HEK293 (cell line): ENCODE measurements at regions not wholly inside any gene's neighbourhood (a gene's known extent, or its start where the extent isn't known, plus 50 kb on each side); places are given as distances from the start of the nearest gene placed in this dataset.

Source experiments
- CTCF ChIA-PET: fragments of 350-600 bp; formaldehyde crosslinking; extraction: SDS; loops from one replicate; lab custom pipeline; 2021; ENCODE audit warnings: antibody characterized with exemption; lab: Yijun Ruan, JAX
- POLR2A ChIA-PET: fragments of 300-600 bp; formaldehyde crosslinking; extraction: SDS; loops from one replicate; lab custom pipeline; 2020; ENCODE audit warnings: antibody characterized with exemption, inconsistent platforms; lab: Yijun Ruan, JAX
- H3K27ac ChIP-seq: fragments of 200-500 bp; sonication (Bioruptor generic); 2 replicates; pipeline ENCODE4 v1.5.1; 2014; ENCODE audit warnings: low read depth, low read length, control low read depth, inconsistent platforms; ENCODE audit errors: extremely low read depth
- H3K36me3 ChIP-seq, 2 experiments: fragments of 200-500 bp in 1 of 2; sonication (Bioruptor generic) in 1 of 2; 1 replicate in 1 of 2; 2 replicates in 1 of 2; pipeline ENCODE4 v1.5.1; 2014 to 2017; ENCODE audit warnings: inconsistent platforms in 2 of 2, low read length in 2 of 2; ENCODE audit not compliant: control insufficient read depth in 2 of 2, insufficient read depth in 1 of 2
- H3K4me1 ChIP-seq: fragments of 200-500 bp; sonication (Bioruptor generic); 2 replicates; pipeline ENCODE4 v1.5.1; 2014; ENCODE audit warnings: mild to moderate bottlenecking, low read length, inconsistent platforms; ENCODE audit not compliant: control insufficient read depth, insufficient read depth
- H3K4me3 ChIP-seq: 2 replicates; pipeline ENCODE4 v1.5.1; 2011; ENCODE audit warnings: low read depth, mild to moderate bottlenecking, control low read depth, low read length, moderate library complexity
- H3K9me3 ChIP-seq: fragments of 200-500 bp; sonication (Bioruptor generic); 2 replicates; pipeline ENCODE4 v1.5.1; 2014; ENCODE audit warnings: low read depth, low read length, inconsistent platforms; ENCODE audit not compliant: control insufficient read depth, insufficient read depth
- GFI1B ChIP-seq: fragments of 450-650 bp; formaldehyde crosslinking; IDR thresholded peaks from 2 replicates; pipeline ENCODE4 v1.5.1; 2016; ENCODE audit warnings: missing biosample characterization, missing genetic modification characterization
- HOXA7 ChIP-seq: sonication (generic); formaldehyde crosslinking; IDR thresholded peaks from 2 replicates; pipeline ENCODE4 v1.8.1; 2022; ENCODE audit warnings: missing genetic modification reagents, borderline replicate concordance
- ZEB2 ChIP-seq: fragments of 450-650 bp; formaldehyde crosslinking; IDR thresholded peaks from 2 replicates; pipeline ENCODE4 v1.5.1; 2016; ENCODE audit warnings: missing biosample characterization, missing genetic modification characterization
- ZIC2 ChIP-seq: fragments of 450-650 bp; formaldehyde crosslinking; IDR thresholded peaks from 2 replicates; pipeline ENCODE4 v1.5.1; 2016; ENCODE audit warnings: missing biosample characterization, missing genetic modification characterization
- ZNF146 ChIP-seq: fragments of 450-650 bp; formaldehyde crosslinking; IDR thresholded peaks from 2 replicates; pipeline ENCODE4 v1.5.1; 2016; ENCODE audit warnings: missing biosample characterization, missing genetic modification characterization
- ZNF184 ChIP-seq: fragments of 450-650 bp; IDR thresholded peaks from 2 replicates; pipeline ENCODE4 v1.5.1; 2018; ENCODE audit warnings: missing biosample characterization, mild to moderate bottlenecking, missing genetic modification characterization
- ZNF621 ChIP-seq: fragments of 450-650 bp; formaldehyde crosslinking; IDR thresholded peaks from 2 replicates; pipeline ENCODE4 v1.5.1; 2017; ENCODE audit warnings: missing biosample characterization, missing genetic modification characterization
- ZNF626 ChIP-seq: fragments of 450-650 bp; sonication (Bioruptor Pico); formaldehyde crosslinking; IDR thresholded peaks from 2 replicates; pipeline ENCODE4 v1.5.1; 2018; ENCODE audit warnings: missing biosample characterization, missing genetic modification characterization, inconsistent platforms
- ZNF701 ChIP-seq: fragments of 450-650 bp; formaldehyde crosslinking; IDR thresholded peaks from 2 replicates; pipeline ENCODE4 v1.5.1; 2016; ENCODE audit warnings: missing biosample characterization, missing genetic modification characterization
- ZNF776 ChIP-seq: fragments of 450-650 bp; formaldehyde crosslinking; IDR thresholded peaks from 2 replicates; pipeline ENCODE4 v1.5.0; 2017; ENCODE audit warnings: missing biosample characterization, missing genetic modification characterization, borderline replicate concordance
- ZNF837 ChIP-seq: fragments of 450-650 bp; formaldehyde crosslinking; IDR thresholded peaks from 2 replicates; pipeline ENCODE4 v1.5.1; 2016; ENCODE audit warnings: missing biosample characterization, missing genetic modification characterization
- TF ChIP-seq, protein P1 (sequence below): fragments of 450-650 bp; formaldehyde crosslinking; IDR thresholded peaks from 2 replicates; pipeline ENCODE4 v1.5.1; 2016; ENCODE audit warnings: missing biosample characterization, missing genetic modification characterization
- TF ChIP-seq, protein P2 (sequence below): fragments of 450-650 bp; formaldehyde crosslinking; IDR thresholded peaks from 2 replicates; pipeline ENCODE4 v1.5.1; 2016; ENCODE audit warnings: missing biosample characterization, missing genetic modification characterization
- TF ChIP-seq, protein P3 (sequence below): fragments of 450-650 bp; formaldehyde crosslinking; IDR thresholded peaks from 2 replicates; pipeline ENCODE4 v1.5.1; 2016; ENCODE audit warnings: missing biosample characterization, missing genetic modification characterization
- TF ChIP-seq, protein P4 (sequence below): fragments of 450-650 bp; formaldehyde crosslinking; IDR thresholded peaks from 2 replicates; pipeline ENCODE4 v1.5.1; 2016; ENCODE audit warnings: missing biosample characterization, missing genetic modification characterization, low read depth

DNA sequence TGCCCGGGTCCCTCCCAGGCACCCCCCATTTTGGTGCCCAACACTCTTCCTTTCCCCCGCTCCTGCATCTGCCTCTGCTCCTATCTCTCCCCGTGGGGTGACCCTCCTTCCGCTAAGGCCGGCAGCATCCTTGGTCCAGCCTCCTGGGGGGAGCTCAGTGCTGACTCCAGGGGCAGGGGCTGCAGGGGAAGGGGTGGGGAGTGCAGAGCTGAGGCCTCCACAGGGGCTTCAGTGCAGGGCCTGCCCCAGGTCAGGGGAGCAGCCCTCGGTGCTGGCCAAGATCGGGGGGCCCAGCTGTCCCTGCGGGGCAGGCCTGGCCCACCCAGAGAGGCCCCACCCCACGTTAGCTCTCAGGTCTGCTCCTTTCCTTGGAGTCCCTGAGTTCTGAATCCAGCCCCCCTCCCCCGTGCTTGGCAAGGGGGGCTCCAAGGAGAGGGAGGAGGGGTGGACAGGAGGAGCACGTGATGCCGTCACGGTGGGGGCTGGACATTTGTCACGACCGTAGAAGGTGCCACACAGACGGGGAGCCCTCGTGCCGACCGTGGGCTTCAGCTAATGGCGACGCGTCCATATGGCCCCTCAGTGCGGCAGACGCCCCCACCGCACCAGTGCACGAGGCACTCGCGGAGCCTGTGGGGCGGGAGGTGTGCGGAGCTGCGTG lies 63.5 kb upstream of the ADRA2C start (continued):
- no peak for TF ChIP-seq ZNF837 (tag by site-specific recombination)
- no peak for TF ChIP-seq ZNF626
- TF ChIP-seq, protein P1, sequence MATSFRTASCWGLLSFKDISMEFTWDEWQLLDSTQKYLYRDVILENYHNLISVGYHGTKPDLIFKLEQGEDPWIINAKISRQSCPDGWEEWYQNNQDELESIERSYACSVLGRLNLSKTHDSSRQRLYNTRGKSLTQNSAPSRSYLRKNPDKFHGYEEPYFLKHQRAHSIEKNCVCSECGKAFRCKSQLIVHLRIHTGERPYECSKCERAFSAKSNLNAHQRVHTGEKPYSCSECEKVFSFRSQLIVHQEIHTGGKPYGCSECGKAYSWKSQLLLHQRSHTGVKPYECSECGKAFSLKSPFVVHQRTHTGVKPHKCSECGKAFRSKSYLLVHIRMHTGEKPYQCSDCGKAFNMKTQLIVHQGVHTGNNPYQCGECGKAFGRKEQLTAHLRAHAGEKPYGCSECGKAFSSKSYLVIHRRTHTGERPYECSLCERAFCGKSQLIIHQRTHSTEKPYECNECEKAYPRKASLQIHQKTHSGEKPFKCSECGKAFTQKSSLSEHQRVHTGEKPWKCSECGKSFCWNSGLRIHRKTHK (tag by site-specific recombination) = no peak

DNA sequence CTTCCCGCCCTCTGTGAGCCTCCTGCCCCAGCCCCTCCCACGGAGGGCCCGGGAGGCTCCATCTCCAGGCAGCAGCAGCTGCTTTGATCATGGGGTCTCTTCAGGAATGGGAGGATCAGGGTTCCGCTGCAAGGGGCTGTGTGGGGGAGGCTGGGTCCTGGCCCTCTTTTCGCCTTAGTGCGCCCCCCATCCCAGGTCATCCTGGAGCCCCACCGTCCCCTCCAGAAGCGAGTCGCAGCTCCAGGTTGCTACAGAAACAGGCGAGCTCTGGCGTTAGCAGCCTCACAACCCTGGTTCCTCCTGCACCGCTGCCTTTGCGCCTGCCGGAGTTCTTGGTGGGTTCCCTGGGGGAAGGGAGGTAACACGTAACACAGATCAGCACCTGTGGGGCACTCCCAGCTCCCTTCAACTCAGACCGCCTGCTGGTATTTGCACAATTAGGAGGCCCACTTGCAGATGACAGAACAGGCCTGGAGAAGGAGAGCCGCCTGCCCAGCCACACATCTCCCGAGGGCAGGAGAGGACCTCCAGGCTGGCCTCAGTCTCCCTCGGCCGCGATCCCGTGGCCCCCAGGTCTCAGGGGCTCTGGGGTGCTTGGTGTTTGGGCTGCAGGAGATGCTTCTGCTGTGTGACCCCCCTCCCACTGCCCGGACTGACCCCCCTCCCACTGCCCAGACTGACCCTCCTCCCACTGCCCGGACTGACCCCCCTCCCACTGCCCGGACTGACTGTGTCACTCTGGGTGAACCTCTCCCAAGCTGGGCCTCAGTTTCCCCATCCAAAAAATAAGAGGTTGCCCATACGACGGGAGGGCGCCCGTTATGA lies 64.2 kb upstream of the ADRA2C start:
- ChIA-PET POLR2A (no interaction called here), CTCF (interaction anchor here (0.6 to 1.1 kb wide), 3 partner anchors 176 to 180 kb away, joined by 3 to 4 read pairs (median 4); no protein-coding TSS in a partner anchor)
- H3K36me3 ChIP-seq = no peaks in the 10 kb centered on the region
- no peak for TF ChIP-seq ZNF621
- TF ChIP-seq, protein P2, sequence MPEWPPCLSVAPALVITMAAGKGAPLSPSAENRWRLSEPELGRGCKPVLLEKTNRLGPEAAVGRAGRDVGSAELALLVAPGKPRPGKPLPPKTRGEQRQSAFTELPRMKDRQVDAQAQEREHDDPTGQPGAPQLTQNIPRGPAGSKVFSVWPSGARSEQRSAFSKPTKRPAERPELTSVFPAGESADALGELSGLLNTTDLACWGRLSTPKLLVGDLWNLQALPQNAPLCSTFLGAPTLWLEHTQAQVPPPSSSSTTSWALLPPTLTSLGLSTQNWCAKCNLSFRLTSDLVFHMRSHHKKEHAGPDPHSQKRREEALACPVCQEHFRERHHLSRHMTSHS (tag by site-specific recombination) = no peak
- no peak for TF ChIP-seq HOXA7
- peak; percentile 37 for TF ChIP-seq ZIC2 (tag by site-specific recombination)
- H3K9me3 ChIP-seq = no peaks in the 10 kb centered on the region
- H3K27ac ChIP-seq = no peak overlapping the region
- H3K4me1 ChIP-seq = no peaks in the 10 kb centered on the region
- no peak overlapping the region for H3K4me3 ChIP-seq

DNA sequence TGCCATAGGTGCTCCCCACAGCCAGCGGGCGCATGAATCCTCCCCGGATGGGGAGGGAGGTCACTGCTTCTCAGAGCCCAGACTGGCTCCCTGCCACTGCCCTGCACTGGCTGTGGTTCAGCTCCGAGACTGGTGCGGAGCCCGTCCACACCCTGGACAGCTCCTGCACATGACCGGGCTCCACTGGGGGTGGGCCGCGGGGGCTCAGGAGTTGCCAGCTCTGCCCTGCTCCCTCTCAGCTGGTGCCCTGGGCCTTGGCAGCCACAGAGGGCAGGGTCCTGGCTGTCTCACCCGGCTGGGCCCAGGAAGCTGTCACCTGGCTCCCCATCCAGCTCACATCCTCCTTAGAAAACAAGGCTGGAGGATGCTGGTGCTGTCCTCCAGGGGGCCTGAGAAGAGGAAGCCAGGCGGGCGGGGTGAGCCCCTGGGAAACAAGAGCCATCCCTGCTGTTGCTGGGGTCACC lies 64.9 kb upstream of the ADRA2C start:
- no peak for TF ChIP-seq GFI1B (tag by site-specific recombination)
- TF ChIP-seq, protein P3, sequence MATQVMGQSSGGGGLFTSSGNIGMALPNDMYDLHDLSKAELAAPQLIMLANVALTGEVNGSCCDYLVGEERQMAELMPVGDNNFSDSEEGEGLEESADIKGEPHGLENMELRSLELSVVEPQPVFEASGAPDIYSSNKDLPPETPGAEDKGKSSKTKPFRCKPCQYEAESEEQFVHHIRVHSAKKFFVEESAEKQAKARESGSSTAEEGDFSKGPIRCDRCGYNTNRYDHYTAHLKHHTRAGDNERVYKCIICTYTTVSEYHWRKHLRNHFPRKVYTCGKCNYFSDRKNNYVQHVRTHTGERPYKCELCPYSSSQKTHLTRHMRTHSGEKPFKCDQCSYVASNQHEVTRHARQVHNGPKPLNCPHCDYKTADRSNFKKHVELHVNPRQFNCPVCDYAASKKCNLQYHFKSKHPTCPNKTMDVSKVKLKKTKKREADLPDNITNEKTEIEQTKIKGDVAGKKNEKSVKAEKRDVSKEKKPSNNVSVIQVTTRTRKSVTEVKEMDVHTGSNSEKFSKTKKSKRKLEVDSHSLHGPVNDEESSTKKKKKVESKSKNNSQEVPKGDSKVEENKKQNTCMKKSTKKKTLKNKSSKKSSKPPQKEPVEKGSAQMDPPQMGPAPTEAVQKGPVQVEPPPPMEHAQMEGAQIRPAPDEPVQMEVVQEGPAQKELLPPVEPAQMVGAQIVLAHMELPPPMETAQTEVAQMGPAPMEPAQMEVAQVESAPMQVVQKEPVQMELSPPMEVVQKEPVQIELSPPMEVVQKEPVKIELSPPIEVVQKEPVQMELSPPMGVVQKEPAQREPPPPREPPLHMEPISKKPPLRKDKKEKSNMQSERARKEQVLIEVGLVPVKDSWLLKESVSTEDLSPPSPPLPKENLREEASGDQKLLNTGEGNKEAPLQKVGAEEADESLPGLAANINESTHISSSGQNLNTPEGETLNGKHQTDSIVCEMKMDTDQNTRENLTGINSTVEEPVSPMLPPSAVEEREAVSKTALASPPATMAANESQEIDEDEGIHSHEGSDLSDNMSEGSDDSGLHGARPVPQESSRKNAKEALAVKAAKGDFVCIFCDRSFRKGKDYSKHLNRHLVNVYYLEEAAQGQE (tag by site-specific recombination) = peak; percentile 66
- Histone ChIP-seq H3K27ac (no peak overlapping the region), H3K9me3 (no peaks in the 10 kb centered on the region), H3K4me3 (no peak overlapping the region), H3K36me3 (no peaks in the 10 kb centered on the region), H3K4me1 (no peaks in the 10 kb centered on the region)
- POLR2A ChIA-PET = no interaction called here
- CTCF ChIA-PET = interaction anchor here (0.6 to 1.1 kb wide), 3 partner anchors 177 to 181 kb away, joined by 3 to 4 read pairs (median 4); no protein-coding TSS in a partner anchor

DNA sequence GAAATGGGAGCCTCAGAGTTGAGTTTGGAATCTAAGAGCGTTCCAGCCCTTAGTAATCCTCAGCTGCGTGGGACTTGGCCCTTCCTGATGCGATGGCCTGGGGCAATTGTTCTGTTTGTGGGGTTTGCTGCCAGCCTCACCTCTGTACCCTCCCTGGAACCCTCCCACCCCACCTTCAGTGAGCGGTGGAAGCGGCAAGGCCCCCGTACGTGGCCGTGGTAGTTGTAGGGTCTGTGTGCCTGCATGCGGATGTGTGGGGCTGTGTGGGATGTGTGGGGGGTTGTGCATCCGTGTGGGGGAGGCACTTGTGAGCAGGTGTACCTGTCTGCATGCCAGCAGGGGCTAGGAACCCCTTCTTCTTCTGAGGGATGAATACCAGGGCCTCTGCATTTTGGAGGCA lies 65.4 kb upstream of the ADRA2C start:
- no peaks in the 10 kb centered on the region for H3K4me1 ChIP-seq
- POLR2A ChIA-PET = no interaction called here
- no peak overlapping the region for H3K27ac ChIP-seq
- no peak overlapping the region for H3K4me3 ChIP-seq
- no peaks in the 10 kb centered on the region for H3K9me3 ChIP-seq
- CTCF ChIA-PET = no interaction called here
- H3K36me3 ChIP-seq = no peaks in the 10 kb centered on the region
- no peak for TF ChIP-seq ZNF146 (tag by site-specific recombination)
- no peak for TF ChIP-seq ZNF776 (tag by site-specific recombination)
- TF ChIP-seq, protein P4, sequence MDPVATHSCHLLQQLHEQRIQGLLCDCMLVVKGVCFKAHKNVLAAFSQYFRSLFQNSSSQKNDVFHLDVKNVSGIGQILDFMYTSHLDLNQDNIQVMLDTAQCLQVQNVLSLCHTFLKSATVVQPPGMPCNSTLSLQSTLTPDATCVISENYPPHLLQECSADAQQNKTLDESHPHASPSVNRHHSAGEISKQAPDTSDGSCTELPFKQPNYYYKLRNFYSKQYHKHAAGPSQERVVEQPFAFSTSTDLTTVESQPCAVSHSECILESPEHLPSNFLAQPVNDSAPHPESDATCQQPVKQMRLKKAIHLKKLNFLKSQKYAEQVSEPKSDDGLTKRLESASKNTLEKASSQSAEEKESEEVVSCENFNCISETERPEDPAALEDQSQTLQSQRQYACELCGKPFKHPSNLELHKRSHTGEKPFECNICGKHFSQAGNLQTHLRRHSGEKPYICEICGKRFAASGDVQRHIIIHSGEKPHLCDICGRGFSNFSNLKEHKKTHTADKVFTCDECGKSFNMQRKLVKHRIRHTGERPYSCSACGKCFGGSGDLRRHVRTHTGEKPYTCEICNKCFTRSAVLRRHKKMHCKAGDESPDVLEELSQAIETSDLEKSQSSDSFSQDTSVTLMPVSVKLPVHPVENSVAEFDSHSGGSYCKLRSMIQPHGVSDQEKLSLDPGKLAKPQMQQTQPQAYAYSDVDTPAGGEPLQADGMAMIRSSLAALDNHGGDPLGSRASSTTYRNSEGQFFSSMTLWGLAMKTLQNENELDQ (tag by site-specific recombination) = no peak
- no peak for TF ChIP-seq ZNF701 (tag by site-specific recombination)
- no peak for TF ChIP-seq ZEB2 (tag by site-specific recombination)
- TF ChIP-seq, protein P2 (tag by site-specific recombination) = no peak
- TF ChIP-seq ZNF184 (tag by site-specific recombination) = no peak
